ENCODE measurements at regions not wholly inside any gene's neighbourhood (a gene's known extent, or its start where the extent isn't known, plus 50 kb on each side); places are given as distances from the start of the nearest gene placed in this dataset.

GRCh38 chr7:50953820-50954219 is 171.1 kb upstream of the GRB10 start:
- no peak for TF ChIP-seq EZH2 (IDR thresholded peaks at IDR 0.05; ENCODE audit: low read length, unreplicated experiment)
- TF ChIP-seq CTCF (conservative IDR thresholded peaks at IDR 0.05; ENCODE audit: low read depth, low read length): no peak

Measured in PC-3 (cell line).